ENCODE measurements at regions not wholly inside any gene's neighbourhood (a gene's known extent, or its start where the extent isn't known, plus 50 kb on each side); places are given as distances from the start of the nearest gene placed in this dataset.
"Not testable (repeated sequence)": the region's sequence is repeated elsewhere in the genome, so short reads cannot be mapped to it uniquely, and the experiment has no call there.

GRCh38 chr16:88201611-88202010, 181.1 kb upstream of the ZNF469 start:
- TF ChIP-seq CTCF (conservative IDR thresholded peaks at IDR 0.05); ZFX (IDR thresholded peaks at IDR 0.05): not testable (repeated sequence)
